ENCODE measurements at regions not wholly inside any gene's neighbourhood (a gene's known extent, or its start where the extent isn't known, plus 50 kb on each side); places are given as distances from the start of the nearest gene placed in this dataset.

DNA sequence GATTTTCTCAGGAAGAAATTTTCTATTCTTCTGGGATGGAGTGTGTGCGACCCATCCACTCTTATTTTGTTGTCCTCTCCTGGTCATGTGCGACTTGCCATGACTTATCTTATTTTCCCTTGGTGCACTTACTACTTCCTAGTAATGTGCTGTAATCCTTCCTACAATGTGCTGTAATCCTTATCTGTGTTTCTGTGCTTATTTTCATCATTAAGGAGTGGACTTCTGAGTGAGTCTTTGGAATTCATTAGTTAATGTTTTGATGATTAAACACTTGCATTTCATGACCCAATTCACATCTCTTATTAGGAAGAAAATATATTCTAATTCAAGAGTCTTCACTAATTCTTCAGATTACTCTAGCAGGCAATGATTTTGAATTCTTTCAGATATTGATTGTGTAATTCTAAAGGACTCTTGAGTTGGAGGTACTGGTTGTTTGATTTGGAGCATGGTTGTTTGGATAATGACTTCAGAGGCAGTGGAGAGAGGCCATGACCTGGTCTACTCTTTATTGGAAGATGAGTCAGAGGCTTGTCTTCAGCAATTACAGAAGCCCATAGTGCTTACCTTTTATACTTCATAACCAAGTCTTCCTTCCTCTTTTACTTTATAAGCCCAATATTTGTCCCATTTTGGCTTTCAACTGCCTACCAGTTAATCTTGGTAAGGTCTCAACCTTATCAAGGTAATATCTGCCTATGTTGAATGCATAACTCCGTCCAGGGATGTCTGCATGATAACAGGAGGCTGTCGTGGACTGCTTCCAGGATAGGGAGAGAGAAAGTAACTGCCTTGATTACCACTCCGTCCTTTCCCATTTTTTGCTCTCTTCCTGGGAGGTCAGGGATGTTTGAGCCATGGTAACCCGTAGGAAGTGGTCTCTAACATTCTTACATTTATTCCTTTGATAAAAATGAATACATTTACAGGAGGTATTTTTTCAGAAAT lies 278.3 kb upstream of the SP8 start:
- no peaks in the 10 kb centered on the region for H3K27me3 ChIP-seq (ENCODE audit: control insufficient read depth, insufficient read depth, low read length)
- TF ChIP-seq, protein P1, sequence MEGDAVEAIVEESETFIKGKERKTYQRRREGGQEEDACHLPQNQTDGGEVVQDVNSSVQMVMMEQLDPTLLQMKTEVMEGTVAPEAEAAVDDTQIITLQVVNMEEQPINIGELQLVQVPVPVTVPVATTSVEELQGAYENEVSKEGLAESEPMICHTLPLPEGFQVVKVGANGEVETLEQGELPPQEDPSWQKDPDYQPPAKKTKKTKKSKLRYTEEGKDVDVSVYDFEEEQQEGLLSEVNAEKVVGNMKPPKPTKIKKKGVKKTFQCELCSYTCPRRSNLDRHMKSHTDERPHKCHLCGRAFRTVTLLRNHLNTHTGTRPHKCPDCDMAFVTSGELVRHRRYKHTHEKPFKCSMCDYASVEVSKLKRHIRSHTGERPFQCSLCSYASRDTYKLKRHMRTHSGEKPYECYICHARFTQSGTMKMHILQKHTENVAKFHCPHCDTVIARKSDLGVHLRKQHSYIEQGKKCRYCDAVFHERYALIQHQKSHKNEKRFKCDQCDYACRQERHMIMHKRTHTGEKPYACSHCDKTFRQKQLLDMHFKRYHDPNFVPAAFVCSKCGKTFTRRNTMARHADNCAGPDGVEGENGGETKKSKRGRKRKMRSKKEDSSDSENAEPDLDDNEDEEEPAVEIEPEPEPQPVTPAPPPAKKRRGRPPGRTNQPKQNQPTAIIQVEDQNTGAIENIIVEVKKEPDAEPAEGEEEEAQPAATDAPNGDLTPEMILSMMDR (IDR thresholded peaks at IDR 0.05) = no peak
- no peak overlapping the region for H3K4me3 Mint-ChIP-seq
- no peak overlapping the region for H3K27ac Mint-ChIP-seq
- DNase-seq (no peak), ATAC-seq (no peak)
- intact Hi-C loops (cut with micrococcal nuclease) = no loop called here
- peaks cover 0 to 1% of the 10 kb centered on the region in 2 donors for H3K27me3 Mint-ChIP-seq (ENCODE audit: low read depth in 2 of 2)
- H3K9me3 ChIP-seq (ENCODE audit: control insufficient read depth, insufficient read depth, low read length) = no peaks in the 10 kb centered on the region
- no peaks in the 10 kb centered on the region for H3K4me1 Mint-ChIP-seq
- no peaks in the 10 kb centered on the region for H3K4me1 ChIP-seq (ENCODE audit: control insufficient read depth, insufficient read depth, low read length)
- no peaks in the 10 kb centered on the region for H3K36me3 ChIP-seq (ENCODE audit: control insufficient read depth, insufficient read depth, low read length)
- H3K4me3 ChIP-seq (ENCODE audit: low read length) = no peak overlapping the region
- 91% methylated on average over 4 of the region's 6 CpGs for WGBS (ENCODE audit: insufficient coverage)
- H3K9me3 Mint-ChIP-seq = peaks cover 0 to 1% of the 10 kb centered on the region in 2 donors
- no peaks in the 10 kb centered on the region for H3K36me3 Mint-ChIP-seq
- H3K27ac ChIP-seq (ENCODE audit: low read length) = no peak overlapping the region

- no peaks in the 10 kb centered on the region for H3K4me1 ChIP-seq (ENCODE audit: control insufficient read depth, insufficient read depth, low read length)
- H3K27ac ChIP-seq (ENCODE audit: low read length) = no peak overlapping the region
- Mint-ChIP-seq H3K27ac (no peak overlapping the region), H3K9me3 (no peaks in the 10 kb centered on the region), H3K4me3 (no peak overlapping the region), H3K27me3 (ENCODE audit: low read depth in 2 of 2) (no peaks in the 10 kb centered on the region), H3K36me3 (no peaks in the 10 kb centered on the region), H3K4me1 (no peaks in the 10 kb centered on the region)
- DNase-seq = no peak
- no peak overlapping the region for H3K4me3 ChIP-seq (ENCODE audit: low read length)
- intact Hi-C loops (cut with micrococcal nuclease) = no loop called here
- WGBS (ENCODE audit: insufficient coverage) = 95% methylated on average over 4 of the region's 4 CpGs
- H3K27me3 ChIP-seq (ENCODE audit: control insufficient read depth, insufficient read depth, low read length) = no peaks in the 10 kb centered on the region
- H3K9me3 ChIP-seq (ENCODE audit: control insufficient read depth, insufficient read depth, low read length) = no peaks in the 10 kb centered on the region
- TF ChIP-seq, protein P1 (IDR thresholded peaks at IDR 0.05) = no peak
- ATAC-seq = no peak
- no peaks in the 10 kb centered on the region for H3K36me3 ChIP-seq (ENCODE audit: control insufficient read depth, insufficient read depth, low read length)
Observed at GRCh38 chr7:21066221-21066620, 279.5 kb upstream of the SP8 start.

DNA sequence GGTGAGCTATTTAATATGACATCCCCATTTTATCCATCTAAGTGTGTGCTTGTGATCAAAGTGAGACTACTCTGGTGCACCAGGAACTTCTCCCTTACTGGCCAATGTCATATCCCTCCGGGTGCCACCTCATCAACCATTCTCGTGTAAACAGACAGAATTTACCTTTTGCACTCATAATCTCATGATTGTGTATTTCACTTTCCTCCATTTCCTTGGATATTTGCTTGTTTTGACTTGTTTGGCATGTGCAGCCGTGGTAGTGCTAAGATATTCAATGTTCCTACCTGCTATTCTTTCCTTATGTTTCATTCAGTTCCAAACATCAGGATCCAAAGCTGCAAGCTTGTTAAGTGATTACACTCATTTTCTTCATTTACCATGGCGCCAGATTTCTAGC lies 280.5 kb upstream of the SP8 start:
- Histone ChIP-seq H3K36me3 (ENCODE audit: control insufficient read depth, insufficient read depth, low read length) (no peaks in the 10 kb centered on the region), H3K4me1 (ENCODE audit: control insufficient read depth, insufficient read depth, low read length) (no peaks in the 10 kb centered on the region), H3K27ac (ENCODE audit: low read length) (no peak overlapping the region), H3K9me3 (ENCODE audit: control insufficient read depth, insufficient read depth, low read length) (no peaks in the 10 kb centered on the region), H3K27me3 (ENCODE audit: control insufficient read depth, insufficient read depth, low read length) (no peaks in the 10 kb centered on the region), H3K4me3 (ENCODE audit: low read length) (no peak overlapping the region)
- Mint-ChIP-seq H3K27me3 (ENCODE audit: low read depth in 2 of 2) (no peaks in the 10 kb centered on the region), H3K36me3 (no peaks in the 10 kb centered on the region), H3K27ac (no peak overlapping the region), H3K4me1 (no peaks in the 10 kb centered on the region), H3K4me3 (no peak overlapping the region), H3K9me3 (no peaks in the 10 kb centered on the region)
- intact Hi-C loops (cut with micrococcal nuclease) = no loop called here
- DNase-seq (no peak), ATAC-seq (no peak)
- 80% methylated on average over 4 of the region's 4 CpGs for WGBS (ENCODE audit: insufficient coverage)
- TF ChIP-seq, protein P1 (IDR thresholded peaks at IDR 0.05) = no peak
